ENCODE measurements at regions not wholly inside any gene's neighbourhood (a gene's known extent, or its start where the extent isn't known, plus 50 kb on each side); places are given as distances from the start of the nearest gene placed in this dataset.

DNA sequence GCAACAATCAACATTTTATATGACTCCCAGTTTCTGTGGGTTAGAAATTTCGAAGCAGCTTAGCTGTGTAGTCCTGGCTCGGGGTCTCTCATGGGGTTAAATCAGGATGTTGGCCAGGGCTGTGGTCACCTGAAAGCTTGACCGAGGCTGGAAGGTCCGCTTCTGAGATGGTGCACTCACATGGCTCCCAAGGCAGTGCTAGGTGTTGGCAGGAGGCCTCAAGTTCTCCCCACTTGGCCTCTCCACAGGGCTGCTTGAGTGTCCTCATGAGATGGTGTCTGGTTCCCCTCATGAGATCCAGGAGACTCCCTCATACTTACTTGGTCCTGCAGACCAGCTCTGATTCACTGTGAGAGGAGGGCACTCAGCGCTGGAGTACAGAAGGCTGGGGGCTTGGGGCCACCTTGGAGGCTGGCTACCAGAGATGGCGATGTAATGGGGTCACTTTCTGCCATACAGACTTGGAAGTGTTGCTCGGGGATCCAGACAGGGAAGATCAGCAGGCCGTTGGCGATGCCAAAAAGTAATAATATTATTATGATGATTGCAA is 98.8 kb downstream of the INHBB start:
- H3K79me1 ChIP-seq (ENCODE audit: insufficient read depth, low read depth, low read length, poor library complexity, severe bottlenecking), result no peaks in the 10 kb centered on the region
- no peaks in the 10 kb centered on the region for H4K20me1 ChIP-seq (ENCODE audit: control insufficient read depth, insufficient read depth, insufficient read length)
- H2AFZ ChIP-seq (ENCODE audit: low read length), result no peak overlapping the region
- TF ChIP-seq, protein P1, sequence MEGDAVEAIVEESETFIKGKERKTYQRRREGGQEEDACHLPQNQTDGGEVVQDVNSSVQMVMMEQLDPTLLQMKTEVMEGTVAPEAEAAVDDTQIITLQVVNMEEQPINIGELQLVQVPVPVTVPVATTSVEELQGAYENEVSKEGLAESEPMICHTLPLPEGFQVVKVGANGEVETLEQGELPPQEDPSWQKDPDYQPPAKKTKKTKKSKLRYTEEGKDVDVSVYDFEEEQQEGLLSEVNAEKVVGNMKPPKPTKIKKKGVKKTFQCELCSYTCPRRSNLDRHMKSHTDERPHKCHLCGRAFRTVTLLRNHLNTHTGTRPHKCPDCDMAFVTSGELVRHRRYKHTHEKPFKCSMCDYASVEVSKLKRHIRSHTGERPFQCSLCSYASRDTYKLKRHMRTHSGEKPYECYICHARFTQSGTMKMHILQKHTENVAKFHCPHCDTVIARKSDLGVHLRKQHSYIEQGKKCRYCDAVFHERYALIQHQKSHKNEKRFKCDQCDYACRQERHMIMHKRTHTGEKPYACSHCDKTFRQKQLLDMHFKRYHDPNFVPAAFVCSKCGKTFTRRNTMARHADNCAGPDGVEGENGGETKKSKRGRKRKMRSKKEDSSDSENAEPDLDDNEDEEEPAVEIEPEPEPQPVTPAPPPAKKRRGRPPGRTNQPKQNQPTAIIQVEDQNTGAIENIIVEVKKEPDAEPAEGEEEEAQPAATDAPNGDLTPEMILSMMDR (conservative IDR thresholded peaks at IDR 0.05), result no peak
- no peak overlapping the region for H3K4me2 ChIP-seq (ENCODE audit: insufficient read depth, insufficient read length, low read length)
- H4K8ac ChIP-seq (replicated peaks; ENCODE audit: insufficient read length, low read depth, low read length), result no peak overlapping the region
- H3K27me3 Mint-ChIP-seq (ENCODE audit: low read depth), result peaks cover 98% of the 10 kb centered on the region
- H3K9me3 Mint-ChIP-seq, result no peaks in the 10 kb centered on the region
- peaks cover 11 to 17% of the 10 kb centered on the region in 2 experiments for H3K4me1 Mint-ChIP-seq
- H3K27ac Mint-ChIP-seq, result no peak overlapping the region
- no peak overlapping the region for H2BK120ac ChIP-seq (ENCODE audit: low read depth, low read length, poor library complexity, severe bottlenecking)
- no peaks in the 10 kb centered on the region for H3K4me1 ChIP-seq (ENCODE audit: insufficient read depth, low read length)
- WGBS (ENCODE audit: extremely low coverage, insufficient read length, low lambda C conversion rate), result no CpG with 5 or more reads among the region's 9 CpGs
- no peak overlapping the region for H3K56ac ChIP-seq (ENCODE audit: insufficient read length, low read depth, low read length)
- no peak overlapping the region for H3K4me3 Mint-ChIP-seq
- H3K79me2 ChIP-seq (ENCODE audit: insufficient read depth, low read length), result no peaks in the 10 kb centered on the region
- H3K27ac ChIP-seq (ENCODE audit: insufficient read length, low read depth, low read length), result no peak overlapping the region
- H3K14ac ChIP-seq (ENCODE audit: insufficient read depth, low read length), result no peak overlapping the region
- H3K36me3 Mint-ChIP-seq (ENCODE audit: insufficient read depth in 1 of 3, low read depth in 3 of 3), result no peaks in the 10 kb centered on the region
- no peak overlapping the region for H3K18ac ChIP-seq (ENCODE audit: insufficient read length, low read depth, low read length)
- H3K9me3 ChIP-seq (ENCODE audit: control insufficient read depth, low read depth, low read length), result no peaks in the 10 kb centered on the region
- no peak overlapping the region for H2AK5ac ChIP-seq (ENCODE audit: insufficient read length, low read length)
- H3K9ac ChIP-seq (ENCODE audit: extremely low read depth, insufficient read length, low read length), result no peak overlapping the region
- peaks cover 8% of the 10 kb centered on the region for H3K23me2 ChIP-seq (ENCODE audit: insufficient read length, low read depth, low read length, poor library complexity, severe bottlenecking)
- no peak overlapping the region for H4K5ac ChIP-seq (ENCODE audit: insufficient read length, low read depth, low read length)
- H3K27me3 ChIP-seq (ENCODE audit: insufficient read depth, low read length), result peaks cover 10% of the 10 kb centered on the region; the same call in 1 of the 2 replicates
- H3K23ac ChIP-seq (ENCODE audit: insufficient read length, low read depth, low read length), result no peak overlapping the region
- no peak overlapping the region for H3T11ph ChIP-seq (ENCODE audit: low read length)
- no peak overlapping the region for H3K4ac ChIP-seq (ENCODE audit: low read depth, low read length)
- no peak overlapping the region for H2BK15ac ChIP-seq (ENCODE audit: low read depth, low read length)
- DNase-seq, result no peak
- H2BK20ac ChIP-seq (ENCODE audit: low read depth, low read length, poor library complexity, severe bottlenecking), result no peak overlapping the region
- H2BK5ac ChIP-seq (ENCODE audit: insufficient read length, low read length), result no peak overlapping the region
- H4K91ac ChIP-seq (ENCODE audit: insufficient read length, low read depth, low read length), result no peak overlapping the region
- no peak overlapping the region for H2BK12ac ChIP-seq (ENCODE audit: insufficient read length, low read depth, low read length)

Data from H9 (cell line).